ENCODE measurements at regions not wholly inside any gene's neighbourhood (a gene's known extent, or its start where the extent isn't known, plus 50 kb on each side); places are given as distances from the start of the nearest gene placed in this dataset.

GRCh38 chr9:17988489-17988888 is 409.6 kb downstream of the SH3GL2 start:
- H2BK15ac ChIP-seq (ENCODE audit: low read depth, low read length) = no peak overlapping the region
- H3K4ac ChIP-seq (ENCODE audit: low read depth, low read length) = no peak overlapping the region
- Mint-ChIP-seq H3K27me3 (ENCODE audit: low read depth) (no peaks in the 10 kb centered on the region), H3K36me3 (ENCODE audit: insufficient read depth in 1 of 3, low read depth in 3 of 3) (no peaks in the 10 kb centered on the region), H3K9me3 (no peaks in the 10 kb centered on the region), H3K4me1 (peaks cover 6 to 7% of the 10 kb centered on the region in 2 experiments), H3K27ac (no peak overlapping the region), H3K4me3 (no peak overlapping the region)
- no peak overlapping the region for H2BK5ac ChIP-seq (ENCODE audit: insufficient read length, low read length)
- no CpG with 5 or more reads among the region's 1 CpG for WGBS (ENCODE audit: extremely low coverage, insufficient read length, low lambda C conversion rate)
- no peaks in the 10 kb centered on the region for H3K23me2 ChIP-seq (ENCODE audit: insufficient read length, low read depth, low read length, poor library complexity, severe bottlenecking)
- H3K9me3 ChIP-seq (ENCODE audit: control insufficient read depth, low read depth, low read length) = no peaks in the 10 kb centered on the region
- no peak overlapping the region for H2BK12ac ChIP-seq (ENCODE audit: insufficient read length, low read depth, low read length)
- no peaks in the 10 kb centered on the region for H4K20me1 ChIP-seq (ENCODE audit: control insufficient read depth, insufficient read depth, insufficient read length)
- H3K14ac ChIP-seq (ENCODE audit: insufficient read depth, low read length) = no peak overlapping the region
- H3K23ac ChIP-seq (ENCODE audit: insufficient read length, low read depth, low read length) = no peak overlapping the region
- H3K56ac ChIP-seq (ENCODE audit: insufficient read length, low read depth, low read length) = no peak overlapping the region
- no peaks in the 10 kb centered on the region for H3K27me3 ChIP-seq (ENCODE audit: insufficient read depth, low read length)
- no peaks in the 10 kb centered on the region for H3K4me1 ChIP-seq (ENCODE audit: insufficient read depth, low read length)
- H4K5ac ChIP-seq (ENCODE audit: insufficient read length, low read depth, low read length) = no peak overlapping the region
- TF ChIP-seq CTCF (conservative IDR thresholded peaks at IDR 0.05) = no peak
- no peak overlapping the region for H3T11ph ChIP-seq (ENCODE audit: low read length)
- no peak overlapping the region for H4K91ac ChIP-seq (ENCODE audit: insufficient read length, low read depth, low read length)
- DNase-seq = no peak
- no peak overlapping the region for H3K9ac ChIP-seq (ENCODE audit: extremely low read depth, insufficient read length, low read length)
- H3K27ac ChIP-seq (ENCODE audit: insufficient read length, low read depth, low read length) = no peak overlapping the region
- no peak overlapping the region for H2BK20ac ChIP-seq (ENCODE audit: low read depth, low read length, poor library complexity, severe bottlenecking)
- H3K79me2 ChIP-seq (ENCODE audit: insufficient read depth, low read length) = no peaks in the 10 kb centered on the region
- H2AFZ ChIP-seq (ENCODE audit: low read length) = no peak overlapping the region
- no peak overlapping the region for H2AK5ac ChIP-seq (ENCODE audit: insufficient read length, low read length)
- H3K18ac ChIP-seq (ENCODE audit: insufficient read length, low read depth, low read length) = no peak overlapping the region
- H3K4me2 ChIP-seq (ENCODE audit: insufficient read depth, insufficient read length, low read length) = no peak overlapping the region
- H3K79me1 ChIP-seq (ENCODE audit: insufficient read depth, low read depth, low read length, poor library complexity, severe bottlenecking) = no peaks in the 10 kb centered on the region
- H2BK120ac ChIP-seq (ENCODE audit: low read depth, low read length, poor library complexity, severe bottlenecking) = no peak overlapping the region
- no peak overlapping the region for H4K8ac ChIP-seq (replicated peaks; ENCODE audit: insufficient read length, low read depth, low read length)
